ENCODE measurements at regions not wholly inside any gene's neighbourhood (a gene's known extent, or its start where the extent isn't known, plus 50 kb on each side); places are given as distances from the start of the nearest gene placed in this dataset.

GRCh38 chr10:21293518-21294356 lies 231.7 kb downstream of the SKIDA1 start:
- no peak for TF ChIP-seq FOXP2 (optimal IDR thresholded peaks at IDR 0.05; ENCODE audit: borderline replicate concordance, extremely low read depth, extremely low read length, insufficient read depth)
- no peak for TF ChIP-seq SIN3A (IDR thresholded peaks at IDR 0.05; ENCODE audit: borderline replicate concordance, insufficient read depth, low read length)
- TF ChIP-seq TAF1 (IDR thresholded peaks at IDR 0.05; ENCODE audit: borderline replicate concordance, insufficient read depth, low read length), result no peak
- no peak for TF ChIP-seq REST (IDR thresholded peaks at IDR 0.05; ENCODE audit: insufficient read depth in 1 of 2, low read depth in 2 of 2, low read length in 2 of 2)
- TF ChIP-seq POLR2AphosphoS5 (IDR thresholded peaks at IDR 0.05; ENCODE audit: low read depth, low read length), result no peak

GRCh38 chr10:21292763-21293517 lies 232.5 kb downstream of the SKIDA1 start:
- TF ChIP-seq FOXP2 (optimal IDR thresholded peaks at IDR 0.05; ENCODE audit: borderline replicate concordance, extremely low read depth, extremely low read length, insufficient read depth), result no peak
- peak in 1 of 2 experiments; percentile 61; a peak in 1 of 4 replicates for TF ChIP-seq REST (IDR thresholded peaks at IDR 0.05; ENCODE audit: insufficient read depth in 1 of 2, low read depth in 2 of 2, low read length in 2 of 2)
- TF ChIP-seq SIN3A (IDR thresholded peaks at IDR 0.05; ENCODE audit: borderline replicate concordance, insufficient read depth, low read length), result no peak
- TF ChIP-seq POLR2AphosphoS5 (IDR thresholded peaks at IDR 0.05; ENCODE audit: low read depth, low read length), result peak; percentile 47; the same call in 1 of the 2 replicates
- TF ChIP-seq TAF1 (IDR thresholded peaks at IDR 0.05; ENCODE audit: borderline replicate concordance, insufficient read depth, low read length), result no peak

- TF ChIP-seq SIN3A (IDR thresholded peaks at IDR 0.05; ENCODE audit: borderline replicate concordance, insufficient read depth, low read length) (no peak), REST (IDR thresholded peaks at IDR 0.05; ENCODE audit: insufficient read depth in 1 of 2, low read depth in 2 of 2, low read length in 2 of 2) (no peak), FOXP2 (optimal IDR thresholded peaks at IDR 0.05; ENCODE audit: borderline replicate concordance, extremely low read depth, extremely low read length, insufficient read depth) (no peak), POLR2AphosphoS5 (IDR thresholded peaks at IDR 0.05; ENCODE audit: low read depth, low read length) (no peak), TAF1 (IDR thresholded peaks at IDR 0.05; ENCODE audit: borderline replicate concordance, insufficient read depth, low read length) (no peak)
Measured at GRCh38 chr10:21290499-21291160, 234.9 kb downstream of the SKIDA1 start.

- TF ChIP-seq TAF1 (IDR thresholded peaks at IDR 0.05; ENCODE audit: borderline replicate concordance, insufficient read depth, low read length), result no peak
- TF ChIP-seq FOXP2 (optimal IDR thresholded peaks at IDR 0.05; ENCODE audit: borderline replicate concordance, extremely low read depth, extremely low read length, insufficient read depth), result no peak
- no peak for TF ChIP-seq REST (IDR thresholded peaks at IDR 0.05; ENCODE audit: insufficient read depth in 1 of 2, low read depth in 2 of 2, low read length in 2 of 2)
- no peak for TF ChIP-seq SIN3A (IDR thresholded peaks at IDR 0.05; ENCODE audit: borderline replicate concordance, insufficient read depth, low read length)
- no peak for TF ChIP-seq POLR2AphosphoS5 (IDR thresholded peaks at IDR 0.05; ENCODE audit: low read depth, low read length)
Measured at GRCh38 chr10:21289961-21290360, 235.5 kb downstream of the SKIDA1 start.

All from PFSK-1 (cell line).